HG03025 (cell line): ENCODE measurements at regions not wholly inside any gene's neighbourhood (a gene's known extent, or its start where the extent isn't known, plus 50 kb on each side); places are given as distances from the start of the nearest gene placed in this dataset.

Experiments
- ATAC-seq: cut with Tn5 transposase; IDR thresholded peaks from one replicate; pipeline ENCODE4 v1.9.1; 2021; ENCODE audit warnings: mild to moderate bottlenecking, moderate library complexity; ENCODE audit not compliant: unreplicated experiment, low FRiP score

DNA sequence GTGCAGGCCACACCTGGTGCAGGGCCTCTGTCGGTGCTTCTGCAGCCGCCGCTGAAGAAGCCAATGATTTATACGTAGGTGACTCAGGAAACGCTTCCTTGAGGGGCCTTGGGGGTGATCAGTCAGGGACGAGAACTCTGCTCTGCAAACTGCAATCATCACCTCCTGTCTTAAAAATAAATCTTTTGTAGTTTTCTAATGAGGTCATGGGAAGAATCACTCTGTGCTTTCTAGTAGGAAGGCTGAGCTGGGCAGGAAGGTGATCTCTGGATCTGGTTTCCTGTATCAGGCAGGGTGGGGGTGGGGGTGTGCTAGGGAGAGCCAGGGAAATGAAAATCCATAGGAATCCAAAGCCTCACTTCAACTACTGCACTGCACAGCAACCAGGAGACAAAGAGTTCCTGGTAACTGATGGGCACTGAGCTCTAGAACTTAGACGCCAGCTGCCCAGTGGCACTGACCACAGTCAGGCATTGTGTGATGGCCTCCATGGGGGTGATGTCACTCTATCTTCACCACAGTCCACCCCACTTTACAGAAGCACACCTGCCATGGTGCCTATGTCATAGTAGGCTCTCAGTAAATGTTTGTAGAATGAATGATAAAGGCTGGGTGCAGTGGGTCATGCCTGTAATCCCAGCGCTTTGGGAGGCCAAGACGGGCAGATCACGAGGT is 292.4 kb upstream of the PWP1 start:
- no peak for ATAC-seq

DNA sequence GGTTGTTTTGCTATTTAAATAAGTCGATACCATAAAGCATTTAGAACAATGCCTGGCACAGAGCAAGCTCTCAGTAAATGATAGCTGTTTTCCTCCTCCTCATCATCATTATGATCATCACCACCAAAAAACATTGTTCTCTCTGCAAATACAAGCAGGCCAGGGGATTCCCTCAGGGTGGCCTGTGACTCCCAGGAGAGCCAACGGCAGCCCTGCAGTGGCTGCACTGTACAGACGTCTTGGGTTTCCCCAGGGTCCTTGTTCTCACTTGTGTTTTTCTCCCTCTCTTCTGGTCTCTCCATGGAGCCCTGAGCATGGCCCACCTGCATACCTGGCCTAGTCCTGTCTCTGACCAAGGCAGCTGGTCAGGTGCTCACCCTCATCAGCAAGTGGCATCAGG is 290.9 kb upstream of the PWP1 start:
- ATAC-seq = no peak

DNA sequence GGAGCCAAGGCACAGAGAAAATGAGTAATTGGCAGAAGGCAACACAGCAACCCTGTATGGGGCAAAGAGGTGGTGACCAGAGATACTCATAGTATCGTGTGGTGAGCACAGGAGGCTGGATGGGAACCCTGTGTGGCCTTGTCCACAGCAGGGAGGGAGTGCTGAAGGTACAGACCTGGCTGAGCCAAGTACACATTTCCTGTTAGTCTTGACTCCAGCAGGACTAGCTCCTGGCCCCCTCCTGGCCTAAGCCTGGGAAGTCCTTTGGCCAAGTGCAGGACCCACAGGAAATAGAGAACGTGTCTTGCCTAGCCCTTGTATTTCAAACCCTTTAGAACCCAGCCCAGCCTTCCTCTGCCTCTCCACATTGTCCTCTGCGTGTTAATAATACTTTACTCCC is 289.8 kb upstream of the PWP1 start:
- ATAC-seq = no peak

DNA sequence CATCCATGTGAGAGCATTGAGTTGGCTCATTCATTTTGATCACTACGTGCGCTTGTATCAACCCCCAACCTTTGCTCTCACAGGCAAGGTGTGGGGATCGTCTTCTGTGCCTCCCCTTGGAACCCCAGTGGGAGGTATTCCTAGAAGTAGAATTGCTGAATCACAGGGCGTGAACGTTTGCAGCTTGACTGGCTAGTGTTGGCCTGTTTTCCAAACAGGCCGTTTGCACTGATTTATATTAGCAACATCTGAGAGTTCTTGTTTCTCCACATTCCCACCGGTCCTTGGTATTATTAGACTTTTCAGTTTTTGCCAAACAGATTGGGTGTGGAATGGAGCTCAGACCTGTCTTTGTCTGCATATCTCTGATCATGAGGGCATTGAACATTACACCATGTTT is 288.6 kb upstream of the PWP1 start:
- ATAC-seq = no peak

DNA sequence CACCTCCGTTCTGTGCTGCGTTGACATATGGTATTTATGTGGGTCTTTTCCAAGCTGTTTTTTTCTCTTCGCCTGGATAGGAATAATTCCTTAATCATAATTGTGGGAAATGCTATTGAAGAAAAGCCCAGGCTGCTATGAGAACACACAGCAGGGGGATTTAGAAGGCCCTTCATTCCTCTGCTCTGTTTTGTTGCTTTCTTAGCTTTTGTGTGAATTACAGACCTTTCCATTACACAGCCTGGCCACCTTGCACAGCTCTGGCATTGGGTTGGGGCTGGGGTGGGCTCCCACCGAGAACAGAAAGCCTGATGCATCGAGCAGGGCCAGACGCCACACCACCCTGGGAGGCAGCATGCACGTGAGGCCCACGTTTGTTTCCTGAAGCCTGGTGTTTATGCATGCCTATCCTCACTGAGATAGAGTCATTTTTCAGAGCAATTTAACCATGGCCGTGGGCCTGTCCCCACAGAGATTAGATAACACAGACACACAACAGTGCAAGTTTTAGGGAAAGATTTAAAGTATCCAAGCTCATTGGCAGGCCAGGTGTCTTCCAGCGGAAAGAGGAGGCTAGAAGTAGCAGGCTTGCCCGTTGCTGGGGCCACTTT is 287.6 kb upstream of the PWP1 start:
- ATAC-seq = no peak

DNA sequence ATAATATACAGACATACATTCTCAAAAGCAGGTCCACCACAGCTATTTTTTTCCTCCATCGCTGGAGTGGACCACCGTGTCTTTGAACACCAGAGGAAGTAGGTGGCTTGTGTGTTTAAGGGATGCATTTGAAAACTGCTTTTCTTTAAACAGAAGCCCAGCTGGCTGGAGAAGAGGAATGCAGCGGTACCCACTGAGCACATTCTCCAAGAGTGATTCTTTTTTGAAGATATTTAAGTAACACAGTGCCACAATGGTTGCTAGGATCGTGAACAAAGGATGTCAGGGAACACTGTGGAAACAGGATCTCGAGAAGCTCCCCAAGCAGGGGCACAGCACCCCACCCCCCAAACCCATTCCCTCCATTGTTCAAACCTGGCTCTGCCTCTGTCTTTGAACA is 286.6 kb upstream of the PWP1 start:
- ATAC-seq = no peak

DNA sequence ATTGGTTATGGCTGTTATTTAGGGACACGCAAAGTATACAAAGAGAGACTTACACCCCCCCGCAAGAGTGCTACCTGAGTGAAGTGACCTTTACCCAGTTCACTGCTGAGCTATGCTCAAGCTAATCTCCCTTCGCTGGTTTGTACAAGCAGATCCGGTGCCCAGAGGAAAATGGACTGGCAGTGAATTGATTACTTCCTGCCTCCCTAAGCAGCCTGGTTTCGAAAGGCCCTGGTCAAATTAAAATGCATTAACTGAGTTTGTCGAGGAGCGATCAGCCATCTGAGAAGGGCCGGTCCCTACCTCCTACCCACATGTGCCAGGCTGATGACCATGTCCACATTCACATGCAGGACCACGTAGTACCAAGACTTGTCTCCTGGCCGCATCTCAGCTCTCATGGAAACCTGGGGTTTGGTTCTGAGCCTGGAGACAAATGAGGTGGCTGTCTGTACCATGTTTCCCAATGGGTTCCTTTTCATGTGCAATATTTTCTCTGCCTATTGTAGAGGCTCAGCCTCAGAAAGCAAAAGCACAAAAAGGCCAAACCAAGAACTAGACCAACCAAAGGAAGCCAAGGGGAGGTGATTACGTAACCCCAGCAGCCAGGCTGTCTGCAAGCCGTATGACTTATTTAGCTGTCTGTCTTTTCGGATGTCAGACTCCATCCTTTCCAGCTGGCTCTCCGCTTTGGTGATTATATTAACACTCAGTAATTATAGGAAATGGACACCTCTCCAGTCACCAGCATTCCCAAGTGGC is 284.7 kb upstream of the PWP1 start:
- ATAC-seq = no peak

DNA sequence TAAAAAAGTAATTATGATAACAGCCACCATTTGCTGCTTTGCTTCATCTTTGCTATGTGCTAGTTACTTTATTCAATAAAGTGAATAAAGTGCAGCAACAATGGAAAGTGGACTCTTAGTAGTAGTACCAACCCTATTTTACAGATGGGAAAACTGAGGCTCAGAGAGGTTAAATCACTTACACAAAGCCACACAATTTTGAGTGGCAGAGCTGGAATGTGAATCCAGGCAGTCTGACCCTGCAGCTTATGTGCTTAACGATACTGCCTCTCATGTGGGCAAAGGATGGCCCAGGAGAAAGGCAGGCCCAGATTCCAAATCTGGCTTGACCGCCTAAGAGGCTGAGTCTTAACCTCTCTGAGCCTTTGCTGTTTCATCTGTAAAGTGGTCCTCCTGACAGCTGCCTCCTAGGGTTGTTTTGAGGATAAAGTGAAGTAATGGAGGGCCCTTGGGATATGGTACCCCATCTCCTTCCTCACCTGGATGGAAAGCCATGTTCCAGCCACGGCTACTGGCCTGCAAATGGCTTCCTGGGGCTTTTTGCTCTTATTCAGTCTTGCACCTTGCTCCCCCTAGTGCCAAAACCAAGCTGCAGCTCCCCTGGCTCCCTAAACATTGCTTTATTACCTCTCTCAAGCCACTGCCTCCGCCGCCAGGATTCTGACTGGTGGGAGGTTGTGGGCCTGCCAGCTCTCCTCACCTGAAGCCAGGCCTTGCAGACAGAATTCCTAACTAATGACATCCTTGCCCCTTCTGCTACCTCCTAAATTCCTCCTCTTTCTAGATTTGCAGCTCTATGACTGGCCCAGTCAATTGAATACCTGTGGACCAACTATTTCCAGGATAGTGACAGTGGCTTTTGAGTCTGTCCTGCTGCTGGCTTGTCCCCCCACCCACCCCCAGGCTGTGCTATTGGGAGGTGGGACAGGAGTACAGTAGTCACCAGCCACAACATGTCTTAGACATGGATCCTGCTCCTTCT is 283.3 kb upstream of the PWP1 start:
- ATAC-seq = no peak

DNA sequence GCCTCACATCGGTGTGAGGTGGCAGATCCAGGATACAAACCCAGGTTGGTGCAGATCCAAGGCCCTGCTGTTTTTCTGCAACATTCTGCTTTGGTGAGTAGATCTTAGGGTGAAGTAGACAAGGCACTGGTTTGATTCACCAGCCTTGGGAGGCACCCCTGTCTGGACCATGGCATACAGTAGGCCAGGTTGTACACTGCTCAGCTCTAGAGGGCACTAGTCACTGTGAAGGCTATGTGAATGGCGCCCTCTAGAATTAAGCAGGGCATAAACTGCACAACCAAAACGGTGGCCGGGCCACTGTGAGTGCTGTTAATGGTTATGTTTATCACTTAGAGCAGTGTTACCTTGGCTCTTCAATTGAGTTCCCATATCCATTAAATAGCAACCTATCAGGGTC is 280.6 kb upstream of the PWP1 start:
- no peak for ATAC-seq

DNA sequence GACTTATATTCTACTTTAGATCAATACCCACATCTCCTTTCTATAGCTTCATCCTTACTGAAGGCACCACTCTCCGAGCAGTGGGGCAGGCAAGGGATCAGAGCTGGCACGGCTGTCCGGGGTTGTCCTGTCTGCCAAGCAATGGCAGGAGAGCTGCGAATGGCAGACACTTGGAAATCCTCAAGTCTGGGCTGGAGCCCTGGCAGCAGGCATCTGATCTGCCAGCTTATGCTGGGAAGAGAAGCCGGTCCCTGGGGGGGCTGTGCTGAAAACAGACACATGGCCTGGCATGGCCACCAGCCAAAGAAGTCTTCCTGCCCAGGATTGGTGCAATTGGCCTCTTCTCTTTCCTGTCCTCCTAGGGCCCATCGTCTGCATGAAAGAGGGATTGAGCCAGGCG is 280.2 kb upstream of the PWP1 start:
- no peak for ATAC-seq

DNA sequence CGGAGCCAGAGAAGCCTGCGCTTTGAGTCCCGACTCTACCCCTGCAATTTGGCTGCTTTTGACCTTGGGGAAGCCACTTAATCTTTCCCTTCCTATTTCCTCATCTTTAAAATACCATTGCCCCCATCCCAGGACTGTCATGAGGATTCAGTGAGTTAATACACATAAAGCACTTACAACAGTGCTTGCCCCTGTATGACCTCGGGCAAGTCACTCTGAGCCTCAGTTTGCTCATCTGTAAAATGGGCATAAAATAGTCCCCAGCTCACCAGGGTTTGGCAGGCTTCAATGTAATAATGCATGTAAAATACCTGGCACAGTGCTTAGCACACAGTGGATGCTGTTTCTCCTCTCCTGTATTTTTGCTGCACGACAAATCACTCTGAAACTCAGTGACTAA is 278.7 kb upstream of the PWP1 start:
- no peak for ATAC-seq

DNA sequence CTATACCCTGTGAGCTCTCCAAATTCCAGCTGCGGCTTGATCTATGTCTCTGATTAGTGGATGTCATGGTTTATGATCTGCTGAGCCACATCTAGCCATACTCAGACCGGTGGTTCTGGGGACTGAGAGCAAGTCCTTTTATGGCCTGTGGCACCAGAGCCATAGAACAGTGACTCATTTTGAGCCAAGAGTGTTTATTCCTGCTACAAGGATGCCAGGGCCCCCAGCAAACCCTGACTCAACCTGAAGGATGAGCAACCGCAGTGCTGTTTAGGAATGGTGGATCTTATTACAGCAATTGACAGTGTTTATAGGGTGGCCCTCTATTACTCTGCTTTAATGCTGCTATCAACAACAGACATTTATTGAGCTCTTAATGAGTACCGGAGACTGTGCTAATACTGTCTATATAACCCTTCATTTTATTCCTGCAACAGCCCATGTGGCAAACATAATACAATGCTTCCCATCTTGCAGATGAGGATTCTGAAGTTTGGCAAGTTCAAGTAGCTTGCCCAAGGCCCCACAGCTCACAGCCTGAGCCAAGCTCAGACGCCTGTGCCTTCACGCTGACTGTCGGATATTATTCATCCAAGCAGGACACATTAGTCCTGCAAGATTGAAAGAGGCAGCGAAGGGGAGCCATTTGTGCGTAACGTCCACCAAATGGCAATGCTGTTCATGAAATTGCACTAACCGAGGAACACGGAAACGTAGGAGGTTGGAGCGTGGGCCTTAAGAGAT is 273.6 kb upstream of the PWP1 start:
- ATAC-seq = no peak

DNA sequence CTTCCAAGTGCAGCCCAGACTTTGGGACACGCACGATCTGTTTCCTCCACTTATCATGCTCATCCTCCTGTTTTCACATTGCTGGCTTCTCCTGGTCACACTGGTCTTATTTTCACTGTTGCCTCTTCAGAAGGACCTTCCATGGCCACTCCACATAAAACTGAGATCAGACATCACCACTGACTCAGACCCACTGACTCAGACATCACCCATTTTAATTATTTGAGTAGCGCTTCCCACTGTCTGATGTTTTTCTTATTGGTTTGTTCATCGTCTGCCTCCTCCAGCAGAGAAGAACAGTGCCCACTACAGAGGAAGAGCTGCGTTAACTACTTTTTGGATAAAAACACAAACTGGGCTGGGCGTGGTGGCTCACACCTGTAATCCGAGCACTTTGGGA is 270.5 kb upstream of the PWP1 start:
- no peak for ATAC-seq

DNA sequence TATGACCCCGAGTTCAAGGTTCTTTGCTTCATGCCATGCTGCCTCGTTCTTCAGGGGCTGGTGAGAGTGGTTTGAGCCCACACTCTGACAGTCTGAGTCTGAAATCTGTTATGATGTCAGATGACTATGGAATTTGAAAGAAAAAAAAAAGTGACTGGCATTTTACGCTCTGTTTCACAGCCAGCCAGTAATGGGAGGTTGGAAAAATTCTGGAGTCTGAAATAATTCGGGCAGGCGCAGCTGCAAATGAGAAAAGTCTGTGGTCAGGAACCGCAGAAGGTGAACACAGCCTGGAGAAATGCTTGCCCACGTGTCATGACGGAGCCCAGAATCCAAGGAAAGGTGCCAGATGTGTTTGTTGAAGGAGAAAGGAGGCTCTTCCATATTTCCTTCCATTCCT is 269.8 kb upstream of the PWP1 start:
- ATAC-seq = no peak

DNA sequence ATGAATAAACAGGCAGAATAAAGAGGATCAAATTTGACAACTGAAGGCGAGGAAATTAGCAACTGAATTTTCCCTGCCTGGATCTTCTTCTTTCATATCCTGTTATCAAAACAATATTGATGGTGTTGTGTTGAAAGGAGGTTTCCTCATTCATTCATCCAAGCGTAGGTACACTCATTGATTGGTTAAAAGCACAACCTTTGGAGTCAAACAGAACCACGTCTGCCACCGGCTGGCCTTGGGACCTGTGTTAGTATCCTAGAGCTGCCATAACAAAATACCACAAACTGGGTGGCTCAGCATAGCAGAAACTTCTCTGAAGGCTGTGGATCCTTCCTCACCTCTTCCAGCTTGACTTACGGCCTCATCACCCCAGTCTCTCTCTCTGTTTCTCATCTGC is 268.6 kb upstream of the PWP1 start:
- ATAC-seq = no peak

DNA sequence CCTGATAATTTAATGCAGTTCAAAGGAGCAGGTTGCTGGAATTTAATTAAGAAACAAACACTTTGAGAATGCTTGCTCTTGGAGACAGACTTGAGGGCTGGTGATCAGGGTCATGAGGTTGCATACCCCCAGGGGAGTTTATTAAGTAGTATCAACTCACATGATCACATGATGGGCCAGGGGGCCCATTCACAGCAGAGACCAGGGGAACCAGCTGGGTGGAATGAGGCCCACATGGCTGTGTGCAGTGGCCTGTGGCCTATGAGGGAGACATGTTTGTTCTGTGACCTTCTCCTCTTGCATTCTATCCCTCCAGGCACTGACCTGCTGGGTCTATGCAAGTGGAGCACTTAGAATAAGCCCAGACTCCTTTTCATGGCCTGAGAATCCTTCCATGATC is 266.6 kb upstream of the PWP1 start:
- ATAC-seq = no peak

DNA sequence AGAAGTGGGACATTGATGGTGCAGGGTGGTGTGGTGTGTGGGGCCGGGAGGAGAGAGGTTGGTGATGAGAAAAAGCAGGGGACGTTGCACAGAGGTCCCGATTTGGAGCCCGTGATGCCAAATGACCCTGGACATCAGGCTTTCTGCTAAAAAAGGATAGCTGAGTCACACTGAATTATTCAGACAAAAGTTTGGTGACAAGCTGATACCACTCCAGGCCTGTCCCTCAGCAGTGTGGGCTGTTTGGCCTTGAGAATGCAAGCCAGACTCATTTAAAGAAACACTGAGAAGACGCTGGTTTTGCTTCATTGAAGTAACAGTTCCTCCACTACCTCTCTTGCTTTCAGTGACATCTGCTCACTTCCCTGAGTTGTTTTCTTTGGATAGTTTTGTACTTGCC is 262.1 kb upstream of the PWP1 start:
- no peak for ATAC-seq

DNA sequence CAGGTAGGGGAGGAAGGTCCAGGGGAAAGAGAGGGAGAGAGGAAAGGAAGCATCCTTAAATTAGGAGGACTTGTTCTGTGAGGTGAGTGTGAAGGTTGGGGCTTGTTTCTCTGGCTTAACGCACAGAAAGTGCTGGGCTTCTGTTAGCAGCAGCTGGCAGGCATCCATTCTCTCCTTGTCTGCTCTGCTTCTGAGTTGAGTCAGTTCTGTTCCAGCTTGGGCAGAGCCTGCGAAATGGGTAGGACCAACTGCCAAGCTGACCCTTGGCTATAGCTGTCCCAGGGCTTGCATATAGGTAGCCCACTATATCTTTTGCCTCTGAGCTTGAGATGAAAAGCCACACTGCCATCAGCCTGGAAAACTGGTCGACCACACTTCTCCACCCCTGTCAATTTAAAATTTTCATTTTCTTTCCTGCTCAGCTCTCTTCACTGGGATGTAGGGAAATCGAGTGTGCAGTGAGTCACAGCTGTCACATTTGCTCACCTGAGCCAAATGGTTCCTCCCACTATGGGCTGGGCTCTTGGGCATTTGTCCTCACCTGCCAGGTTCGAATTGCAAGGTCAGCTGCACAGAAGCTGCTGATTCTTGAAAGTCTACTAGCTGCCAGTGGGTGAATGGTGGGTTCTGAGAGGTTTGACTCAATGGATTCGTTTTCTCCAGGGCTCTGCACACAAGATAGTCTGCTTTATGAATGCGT is 256.4 kb upstream of the PWP1 start:
- ATAC-seq = no peak

DNA sequence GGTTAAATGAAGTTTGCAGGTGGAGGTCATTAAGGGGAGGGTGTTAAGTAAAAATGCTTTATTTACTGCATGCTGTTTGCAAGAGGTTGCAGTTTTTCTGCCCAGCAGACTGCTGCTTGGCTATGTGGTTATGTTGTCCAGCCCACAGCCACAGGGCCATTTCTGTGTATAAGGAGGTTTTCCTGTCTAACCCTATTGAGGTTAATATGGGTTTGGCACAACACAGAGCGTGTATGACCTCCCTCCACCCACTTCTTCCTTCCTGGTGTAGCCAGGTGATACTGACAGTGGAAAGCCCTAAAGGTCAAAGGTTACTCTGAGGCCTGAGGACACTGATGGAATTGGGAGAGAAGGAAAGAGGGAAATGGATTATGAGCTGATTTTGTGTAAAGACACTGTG is 253.7 kb upstream of the PWP1 start:
- no peak for ATAC-seq

DNA sequence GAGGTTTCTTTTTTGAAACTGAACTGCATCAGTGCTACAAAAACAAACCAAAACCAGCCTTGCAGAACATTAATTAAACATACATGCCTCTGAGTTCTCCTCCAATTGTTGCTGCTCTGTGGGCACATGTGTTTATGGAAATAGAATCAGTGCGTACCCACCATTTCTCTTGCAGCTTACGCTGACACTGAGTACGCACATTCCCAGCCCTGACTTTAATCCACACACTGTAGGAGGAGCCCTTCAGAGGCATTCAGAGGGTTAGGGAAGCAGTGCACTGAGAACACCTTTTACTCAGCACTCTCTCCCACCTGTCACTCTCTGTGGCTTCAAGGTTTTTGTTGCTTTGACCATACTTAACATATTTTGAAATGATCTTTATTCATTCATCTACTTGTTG is 250.5 kb upstream of the PWP1 start:
- no peak for ATAC-seq
